Thyroid gland (tissue), 4 donors: ENCODE measurements at regions not wholly inside any gene's neighbourhood (a gene's known extent, or its start where the extent isn't known, plus 50 kb on each side); places are given as distances from the start of the nearest gene placed in this dataset.

Source experiments
- CTCF ChIP-seq, 6 experiments: fragments of 200-600 bp in 3 of 6; fragments of 450-650 bp in 3 of 6; sonication (generic) in 3 of 6; IDR thresholded peaks; one replicate each; pipeline ENCODE4 v1.5.1; 2016 to 2019; ENCODE audit warnings: antibody characterized with exemption in 6 of 6, mild to moderate bottlenecking in 2 of 6, inconsistent platforms in 1 of 6, moderate library complexity in 1 of 6
- POLR2A ChIP-seq, 2 donors: fragments of 450-650 bp; IDR thresholded peaks; one replicate each; pipeline ENCODE4 v1.6.1; 2017; ENCODE audit warnings: antibody characterized with exemption in 2 of 2, mild to moderate bottlenecking in 2 of 2, moderate library complexity in 1 of 2

- TF ChIP-seq CTCF (IDR thresholded peaks at IDR 0.05) (no peak), POLR2A (IDR thresholded peaks at IDR 0.05) (no peak)
Measured at GRCh38 chr5:144697847-144698262, 527.2 kb downstream of the KCTD16 start.
